ENCODE measurements at regions not wholly inside any gene's neighbourhood (a gene's known extent, or its start where the extent isn't known, plus 50 kb on each side); places are given as distances from the start of the nearest gene placed in this dataset.

- no peak for DNase-seq
Measured at GRCh38 chr13:52975969-52976368, 52.6 kb upstream of the OLFM4 start.

GRCh38 chr13:52975161-52975560 is 53.5 kb upstream of the OLFM4 start:
- DNase-seq, result no peak

GRCh38 chr13:52974711-52975110 is 53.9 kb upstream of the OLFM4 start:
- DNase-seq, result no peak

- DNase-seq, result no peak
Measured at GRCh38 chr13:52969373-52969772, 59.2 kb upstream of the OLFM4 start.

- peak; percentile 77 to 79 for DNase-seq
Measured at GRCh38 chr13:52968074-52968700, 60.4 kb upstream of the OLFM4 start.

GRCh38 chr13:52961987-52962386 is 66.6 kb upstream of the OLFM4 start:
- DNase-seq, result no peak

- no peak for DNase-seq
Measured at GRCh38 chr13:52961256-52961910, 67.2 kb upstream of the OLFM4 start.

- DNase-seq, result no peak
Measured at GRCh38 chr13:52955472-52955874, 73.1 kb upstream of the OLFM4 start.

GRCh38 chr13:52954838-52955237 is 73.8 kb upstream of the OLFM4 start:
- DNase-seq, result no peak

GRCh38 chr13:52950436-52950956 is 78.1 kb upstream of the OLFM4 start:
- DNase-seq, result no peak

GRCh38 chr13:52949742-52950141 is 78.9 kb upstream of the OLFM4 start:
- no peak for DNase-seq

GRCh38 chr13:52949044-52949443 is 79.6 kb upstream of the OLFM4 start:
- DNase-seq, result no peak

GRCh38 chr13:52947921-52948373 is 80.7 kb upstream of the OLFM4 start:
- DNase-seq, result no peak

GRCh38 chr13:52945348-52945747 is 83.3 kb upstream of the OLFM4 start:
- no peak for DNase-seq

GRCh38 chr13:52944697-52945096 is 83.9 kb upstream of the OLFM4 start:
- no peak for DNase-seq

- no peak for DNase-seq
Measured at GRCh38 chr13:52938065-52938464, 89.6 kb upstream of the PCDH8 start.

- no peak for DNase-seq
Measured at GRCh38 chr13:52936806-52937205, 88.4 kb upstream of the PCDH8 start.

- DNase-seq, result no peak
Measured at GRCh38 chr13:52934258-52934657, 85.8 kb upstream of the PCDH8 start.

- DNase-seq, result no peak
Measured at GRCh38 chr13:52933547-52934210, 85.2 kb upstream of the PCDH8 start.

- DNase-seq, result no peak
Measured at GRCh38 chr13:52933099-52933498, 84.7 kb upstream of the PCDH8 start.

GRCh38 chr13:52932649-52933048 is 84.2 kb upstream of the PCDH8 start:
- DNase-seq, result no peak

GRCh38 chr13:52931539-52932431 is 83.3 kb upstream of the PCDH8 start:
- DNase-seq, result peak in 1 of 2 experiments; percentile 18

GRCh38 chr13:52931131-52931530 is 82.7 kb upstream of the PCDH8 start:
- DNase-seq, result no peak

Data from NCI-H2081 (cell line).